Gastroesophageal sphincter (tissue), 3 donors: ENCODE measurements at regions not wholly inside any gene's neighbourhood (a gene's known extent, or its start where the extent isn't known, plus 50 kb on each side); places are given as distances from the start of the nearest gene placed in this dataset.

Experiments used
- CTCF ChIP-seq, 4 experiments: fragments of 200-600 bp in 2 of 4; fragments of 450-650 bp in 2 of 4; sonication (generic) in 1 of 4; IDR thresholded peaks; one replicate each; pipeline ENCODE4 v1.5.1; 2017 to 2019; ENCODE audit warnings: antibody characterized with exemption in 4 of 4, mild to moderate bottlenecking in 2 of 4, moderate library complexity in 2 of 4
- POLR2A ChIP-seq, 2 donors: fragments of 450-650 bp; IDR thresholded peaks; one replicate each; pipeline ENCODE4 v1.6.1; 2017; ENCODE audit warnings: antibody characterized with exemption in 2 of 2, mild to moderate bottlenecking in 2 of 2, moderate library complexity in 1 of 2

- TF ChIP-seq CTCF (IDR thresholded peaks at IDR 0.05) (no peak), POLR2A (IDR thresholded peaks at IDR 0.05) (no peak)
These were observed 125.2 kb upstream of the ELAC2 start for GRCh38 chr17:13143001-13143400.
